ENCODE measurements at regions not wholly inside any gene's neighbourhood (a gene's known extent, or its start where the extent isn't known, plus 50 kb on each side); places are given as distances from the start of the nearest gene placed in this dataset.
"Not testable (repeated sequence)": the region's sequence is repeated elsewhere in the genome, so short reads cannot be mapped to it uniquely, and the experiment has no call there.

GRCh38 chr12:33520505-33521302 lies 81.1 kb upstream of the SYT10 start:
- not testable (repeated sequence) for TF ChIP-seq CTCF (IDR thresholded peaks at IDR 0.05 in 2 of 3, conservative IDR thresholded peaks at IDR 0.05 in 1 of 3; ENCODE audit: borderline replicate concordance in 1 of 3, insufficient read depth in 1 of 3, low read depth in 2 of 3, low read length in 2 of 3); REST (IDR thresholded peaks at IDR 0.05; ENCODE audit: low read depth); RAD21 (IDR thresholded peaks at IDR 0.05; ENCODE audit: low read depth); JUND (IDR thresholded peaks at IDR 0.05); ZNF274 (IDR thresholded peaks at IDR 0.05; ENCODE audit: low read depth, low read length); POLR2A (IDR thresholded peaks at IDR 0.05; ENCODE audit: borderline replicate concordance, extremely low read depth, insufficient read depth, insufficient read length); TCF7L2 (IDR thresholded peaks at IDR 0.05; ENCODE audit: borderline replicate concordance, extremely low read depth, insufficient read depth, insufficient read length); SIN3A (IDR thresholded peaks at IDR 0.05; ENCODE audit: low read depth); SP1 (IDR thresholded peaks at IDR 0.05; ENCODE audit: low read depth); EZH2 (IDR thresholded peaks at IDR 0.05); MAX (IDR thresholded peaks at IDR 0.05); CEBPB (IDR thresholded peaks at IDR 0.05; ENCODE audit: low read depth); EZH2phosphoT487 (IDR thresholded peaks at IDR 0.05; ENCODE audit: borderline replicate concordance); YY1 (IDR thresholded peaks at IDR 0.05; ENCODE audit: extremely low read depth, insufficient replicate concordance, low read depth, low read length)

Data from HCT116 (cell line).